GM19467 (cell line): ENCODE measurements at regions not wholly inside any gene's neighbourhood (a gene's known extent, or its start where the extent isn't known, plus 50 kb on each side); places are given as distances from the start of the nearest gene placed in this dataset.
"Not testable (repeated sequence)": the region's sequence is repeated elsewhere in the genome, so short reads cannot be mapped to it uniquely, and the experiment has no call there.

ENCODE experiments used
- ATAC-seq: cut with Tn5 transposase; IDR thresholded peaks from one replicate; pipeline ENCODE4 v1.9.1; 2021; ENCODE audit warnings: mild to moderate bottlenecking, moderate library complexity; ENCODE audit not compliant: unreplicated experiment

DNA sequence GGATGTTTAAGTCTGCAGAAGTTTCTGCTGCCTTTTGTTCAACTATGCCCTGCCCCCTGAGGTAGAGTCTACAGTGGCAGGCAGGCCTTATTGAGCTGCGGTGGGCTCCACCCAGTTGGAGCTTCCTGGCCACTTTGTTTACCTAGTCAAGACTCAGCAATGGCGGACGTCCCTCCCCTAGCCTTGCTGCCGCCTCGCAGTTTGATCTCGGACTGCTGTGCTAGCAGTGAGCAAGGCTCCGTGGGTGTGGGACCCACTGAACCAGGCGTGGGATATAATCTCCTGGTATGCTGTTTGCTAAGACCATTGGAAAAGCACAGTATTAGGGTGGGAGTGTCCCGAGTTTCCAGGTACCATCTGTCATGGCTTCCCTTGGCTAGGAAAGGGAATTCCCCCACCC lies 79.4 kb upstream of the RPS6KA6 start:
- ATAC-seq, result not testable (repeated sequence)

GRCh38 chrX:84259868-84260267 lies 71.9 kb upstream of the RPS6KA6 start:
- peak; percentile 55 for ATAC-seq

DNA sequence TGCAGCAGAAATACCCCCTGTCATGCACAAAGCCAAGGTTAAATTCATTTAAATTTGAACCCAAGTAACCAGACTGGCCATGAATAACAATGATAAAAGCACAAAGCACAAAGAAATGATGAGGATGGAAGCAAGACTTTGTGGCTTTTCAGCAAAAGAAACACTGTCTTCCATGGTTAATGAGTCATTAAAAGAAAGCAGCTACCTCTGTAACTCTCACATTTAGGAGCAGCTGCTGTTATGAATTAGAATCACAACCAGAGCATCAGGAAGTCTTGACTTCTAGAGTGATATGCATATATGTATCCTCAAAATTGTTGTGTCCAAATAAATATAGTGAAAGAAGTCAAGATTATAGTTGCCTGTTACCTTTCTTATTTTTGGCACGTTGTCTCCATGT lies 70.7 kb upstream of the RPS6KA6 start:
- ATAC-seq, result peak; percentile 44

GRCh38 chrX:84248226-84248625 lies 60.2 kb upstream of the RPS6KA6 start:
- ATAC-seq, result no peak

- no peak for ATAC-seq
Observed at GRCh38 chrX:84240848-84241565, 53.0 kb upstream of the RPS6KA6 start.
